PFSK-1 (cell line): ENCODE measurements at regions not wholly inside any gene's neighbourhood (a gene's known extent, or its start where the extent isn't known, plus 50 kb on each side); places are given as distances from the start of the nearest gene placed in this dataset.

Experiments used
- FOXP2 ChIP-seq: optimal IDR thresholded peaks from 2 replicates; pipeline ENCODE3; 2011; ENCODE audit warnings: borderline replicate concordance, control low read depth, inconsistent platforms; ENCODE audit not compliant: insufficient read depth; ENCODE audit errors: extremely low read length, extremely low read depth
- POLR2AphosphoS5 ChIP-seq: IDR thresholded peaks from 2 replicates; pipeline ENCODE4 v1.6.1; 2012; ENCODE audit warnings: low read depth, mild to moderate bottlenecking, control low read depth, low read length, moderate library complexity
- REST ChIP-seq, 2 experiments: IDR thresholded peaks; 2 replicates each; pipeline versions ENCODE4 v1.6.1 to v1.8.0; 2011 to 2012; ENCODE audit warnings: low read depth in 2 of 2, low read length in 2 of 2, control low read depth in 1 of 2, inconsistent platforms in 1 of 2, mild to moderate bottlenecking in 1 of 2, moderate library complexity in 1 of 2; ENCODE audit not compliant: insufficient read depth in 1 of 2
- SIN3A ChIP-seq: IDR thresholded peaks from 2 replicates; pipeline ENCODE4 v1.6.1; 2012; ENCODE audit warnings: mild to moderate bottlenecking, low read length, moderate library complexity, borderline replicate concordance; ENCODE audit not compliant: insufficient read depth
- TAF1 ChIP-seq: IDR thresholded peaks from 2 replicates; pipeline ENCODE4 v1.6.1; 2012; ENCODE audit warnings: low read length, control low read depth, borderline replicate concordance; ENCODE audit not compliant: insufficient read depth

GRCh38 chr7:155998328-155998691, 186.0 kb upstream of the SHH start:
- no peak for TF ChIP-seq TAF1
- no peak for TF ChIP-seq POLR2AphosphoS5
- no peak for TF ChIP-seq REST (IDR thresholded peaks at IDR 0.05; ENCODE audit: insufficient read depth in 1 of 2, low read depth in 2 of 2, low read length in 2 of 2)
- no peak for TF ChIP-seq FOXP2
- no peak for TF ChIP-seq SIN3A

GRCh38 chr7:155997431-155998327, 185.4 kb upstream of the SHH start:
- TF ChIP-seq POLR2AphosphoS5, result no peak
- TF ChIP-seq TAF1, result no peak
- no peak for TF ChIP-seq SIN3A
- no peak for TF ChIP-seq REST (IDR thresholded peaks at IDR 0.05; ENCODE audit: insufficient read depth in 1 of 2, low read depth in 2 of 2, low read length in 2 of 2)
- no peak for TF ChIP-seq FOXP2

- TF ChIP-seq POLR2AphosphoS5 (no peak), SIN3A (no peak), FOXP2 (no peak), REST (IDR thresholded peaks at IDR 0.05; ENCODE audit: insufficient read depth in 1 of 2, low read depth in 2 of 2, low read length in 2 of 2) (no peak), TAF1 (no peak)
Measured at GRCh38 chr7:155996718-155997280, 184.5 kb upstream of the SHH start.

- no peak for TF ChIP-seq POLR2AphosphoS5
- TF ChIP-seq REST (IDR thresholded peaks at IDR 0.05; ENCODE audit: insufficient read depth in 1 of 2, low read depth in 2 of 2, low read length in 2 of 2), result no peak
- no peak for TF ChIP-seq SIN3A
- TF ChIP-seq TAF1, result no peak
- no peak for TF ChIP-seq FOXP2
Measured at GRCh38 chr7:155995183-155995612, 182.9 kb upstream of the SHH start.
